Adrenal gland (tissue), 9 donors: ENCODE measurements at regions not wholly inside any gene's neighbourhood (a gene's known extent, or its start where the extent isn't known, plus 50 kb on each side); places are given as distances from the start of the nearest gene placed in this dataset.

Source experiments
- DNase-seq, 7 donors: peaks; one replicate each; pipeline ENCODE4 v3.0.0-alpha.2; 2019 to 2020
- H3K27ac ChIP-seq, 5 donors: fragments of 200-600 bp; sonication (generic) in 4 of 5; 1 replicate in 3 of 5; 2 replicates in 2 of 5; pipeline versions ENCODE4 v1.5.1 to v1.8.0; 2016 to 2020; ENCODE audit warnings: mild to moderate bottlenecking in 1 of 5
- H3K27me3 ChIP-seq: fragments of 200-600 bp; 2 replicates; pipeline ENCODE4 v1.8.0; 2021
- H3K36me3 ChIP-seq, 2 donors: fragments of 200-600 bp; replicated peaks in 1 of 2; 1 replicate in 1 of 2; 2 replicates in 1 of 2; pipeline versions ENCODE4 v1.5.1 to v1.8.0; 2018 to 2022
- H3K4me1 ChIP-seq, 2 donors: fragments of 200-600 bp; replicated peaks in 1 of 2; 1 replicate in 1 of 2; 2 replicates in 1 of 2; pipeline versions ENCODE4 v1.5.1 to v1.8.0; 2018 to 2021
- H3K4me3 ChIP-seq, 4 donors: fragments of 200-600 bp; sonication (generic) in 3 of 4; one replicate each; pipeline ENCODE4 v1.5.1; 2016 to 2018
- H3K9me3 ChIP-seq, 3 donors: fragments of 200-600 bp; sonication (generic) in 1 of 3; replicated peaks in 1 of 3; 1 replicate in 2 of 3; 2 replicates in 1 of 3; pipeline versions ENCODE4 v1.5.1 to v1.8.0; 2016 to 2021
- POLR2A ChIP-seq, 2 donors: fragments of 450-650 bp; IDR thresholded peaks; one replicate each; pipeline ENCODE4 v1.6.1; 2017; ENCODE audit warnings: antibody characterized with exemption in 2 of 2, mild to moderate bottlenecking in 2 of 2, moderate library complexity in 1 of 2
- WGBS, 4 donors: extraction: QIAGEN DNeasy Blood & Tissue Kit in 2 of 4; methylation state at CpG; one replicate each; pipeline versions ENCODE4 v1.1.5 to v1.1.7; 2013 to 2017; 5-methylcytosine and 5-hydroxymethylcytosine counted together
- intact Hi-C, 2 donors: fragments of 100-400 bp; cut with DNase I; formaldehyde crosslinking; loops; one replicate each; pipeline versions ENCODE4 v1.14.1 to v1.15.0; 2022 to 2023
- TF ChIP-seq, protein P1 (sequence below), 6 experiments: fragments of 450-650 bp in 4 of 6; fragments of 200-600 bp in 2 of 6; sonication (generic) in 1 of 6; IDR thresholded peaks; 1 replicate in 5 of 6; 2 replicates in 1 of 6; pipeline versions ENCODE4 v1.5.1 to v1.8.0; 2016 to 2021; ENCODE audit warnings: antibody characterized with exemption in 6 of 6, mild to moderate bottlenecking in 2 of 6, moderate library complexity in 1 of 6
- donor health status: healthy with polysubstance abuse.
- donor health status: Bipolar disorder and iron deficiency.
- donor health status: DM: yes; HTN: yes; CAD: no.
- donor health status: DM: no; HTN: no; CAD: no.
- donor health status: DM: no; HTN: no; CAD: no.

DNA sequence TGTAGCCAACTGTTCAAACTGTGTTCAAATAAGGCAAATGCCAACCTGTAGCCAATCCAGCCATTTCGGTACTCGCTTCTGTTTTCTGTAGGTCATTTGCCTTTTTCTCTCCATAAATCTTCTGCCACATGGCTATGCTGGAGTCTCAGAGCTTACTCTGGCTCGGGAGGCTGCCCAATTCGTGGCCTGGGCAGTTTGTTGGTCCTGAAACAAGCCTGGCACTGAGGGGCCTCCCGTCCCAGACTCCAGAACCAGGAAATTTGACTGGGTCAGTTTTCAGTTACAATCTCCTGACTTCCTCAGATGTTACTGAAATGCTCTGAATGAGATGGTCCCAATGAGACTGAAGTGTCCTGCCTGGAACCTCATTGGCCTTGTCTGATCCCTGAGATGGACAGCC is 120.8 kb upstream of the NPAS2 start:
- no peak for DNase-seq
- Histone ChIP-seq H3K27ac (no peak overlapping the region), H3K4me3 (no peak overlapping the region), H3K36me3 (no peaks in the 10 kb centered on the region), H3K9me3 (peaks cover 0 to 9% (median 0%) of the 10 kb centered on the region in 3 donors), H3K27me3 (no peaks in the 10 kb centered on the region), H3K4me1 (no peaks in the 10 kb centered on the region)
- TF ChIP-seq, protein P1, sequence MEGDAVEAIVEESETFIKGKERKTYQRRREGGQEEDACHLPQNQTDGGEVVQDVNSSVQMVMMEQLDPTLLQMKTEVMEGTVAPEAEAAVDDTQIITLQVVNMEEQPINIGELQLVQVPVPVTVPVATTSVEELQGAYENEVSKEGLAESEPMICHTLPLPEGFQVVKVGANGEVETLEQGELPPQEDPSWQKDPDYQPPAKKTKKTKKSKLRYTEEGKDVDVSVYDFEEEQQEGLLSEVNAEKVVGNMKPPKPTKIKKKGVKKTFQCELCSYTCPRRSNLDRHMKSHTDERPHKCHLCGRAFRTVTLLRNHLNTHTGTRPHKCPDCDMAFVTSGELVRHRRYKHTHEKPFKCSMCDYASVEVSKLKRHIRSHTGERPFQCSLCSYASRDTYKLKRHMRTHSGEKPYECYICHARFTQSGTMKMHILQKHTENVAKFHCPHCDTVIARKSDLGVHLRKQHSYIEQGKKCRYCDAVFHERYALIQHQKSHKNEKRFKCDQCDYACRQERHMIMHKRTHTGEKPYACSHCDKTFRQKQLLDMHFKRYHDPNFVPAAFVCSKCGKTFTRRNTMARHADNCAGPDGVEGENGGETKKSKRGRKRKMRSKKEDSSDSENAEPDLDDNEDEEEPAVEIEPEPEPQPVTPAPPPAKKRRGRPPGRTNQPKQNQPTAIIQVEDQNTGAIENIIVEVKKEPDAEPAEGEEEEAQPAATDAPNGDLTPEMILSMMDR (IDR thresholded peaks at IDR 0.05): no peak
- no peak for TF ChIP-seq POLR2A (IDR thresholded peaks at IDR 0.05)
- 76 to 79% (median 77%) methylated on average over 5 of the region's 5 CpGs for WGBS, 4 donors
- intact Hi-C loops: no loop called here

- no peak for DNase-seq
- H3K9me3 ChIP-seq: peaks cover 0 to 6% (median 0%) of the 10 kb centered on the region in 3 donors
- H3K27ac ChIP-seq: no peak overlapping the region
- no peaks in the 10 kb centered on the region for H3K36me3 ChIP-seq
- intact Hi-C loops: no loop called here
- no peak for TF ChIP-seq POLR2A (IDR thresholded peaks at IDR 0.05)
- TF ChIP-seq, protein P1 (IDR thresholded peaks at IDR 0.05): no peak
- H3K4me3 ChIP-seq: no peak overlapping the region
- H3K27me3 ChIP-seq: no peaks in the 10 kb centered on the region
- WGBS, 4 donors: 64 to 81% (median 71%) methylated on average over 5 of the region's 5 CpGs
- no peaks in the 10 kb centered on the region for H3K4me1 ChIP-seq
These were observed 117.4 kb upstream of the NPAS2 start for GRCh38 chr2:100702438-100703109.

DNA sequence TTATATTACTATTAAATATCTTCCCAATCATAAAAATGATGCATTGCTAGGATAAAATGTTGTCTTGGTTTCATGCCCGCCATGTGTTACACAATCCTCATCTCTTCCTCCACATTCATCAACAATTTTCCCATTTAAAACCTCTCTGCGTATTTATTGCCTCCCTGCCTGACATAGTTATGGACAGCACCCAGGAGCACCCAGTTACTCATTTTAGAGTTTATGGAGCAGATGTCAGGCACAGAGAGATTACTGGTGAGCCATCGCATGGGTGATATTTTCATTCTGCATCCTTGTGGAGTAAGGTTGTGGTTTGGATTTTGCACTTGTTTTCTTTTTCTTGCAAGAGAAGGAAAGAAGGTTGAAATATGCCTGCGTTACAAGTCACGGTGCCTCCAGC is 116.7 kb upstream of the NPAS2 start:
- Histone ChIP-seq H3K27me3 (no peaks in the 10 kb centered on the region), H3K27ac (no peak overlapping the region)

GRCh38 chr2:100703739-100704138 is 116.2 kb upstream of the NPAS2 start:
- 83 to 90% (median 85%) methylated on average over 3 of the region's 3 CpGs for WGBS, 4 donors
- Histone ChIP-seq H3K4me1 (no peaks in the 10 kb centered on the region), H3K4me3 (no peak overlapping the region), H3K27me3 (no peaks in the 10 kb centered on the region), H3K27ac (no peak overlapping the region), H3K9me3 (no peaks in the 10 kb centered on the region), H3K36me3 (no peaks in the 10 kb centered on the region)
- DNase-seq: no peak
- no peak for TF ChIP-seq POLR2A (IDR thresholded peaks at IDR 0.05)
- TF ChIP-seq, protein P1 (IDR thresholded peaks at IDR 0.05): no peak
- intact Hi-C loops: no loop called here

More for the DNA sequence above, 116.7 kb upstream of the NPAS2 start:
- intact Hi-C loops: no loop called here
- H3K4me3 ChIP-seq: no peak overlapping the region
- H3K4me1 ChIP-seq: no peaks in the 10 kb centered on the region
- no peaks in the 10 kb centered on the region for H3K36me3 ChIP-seq
- WGBS, 4 donors: 79 to 85% (median 84%) methylated on average over 5 of the region's 5 CpGs
- H3K9me3 ChIP-seq: no peaks in the 10 kb centered on the region
- DNase-seq: no peak
- TF ChIP-seq, protein P1 (IDR thresholded peaks at IDR 0.05): no peak
- TF ChIP-seq POLR2A (IDR thresholded peaks at IDR 0.05): no peak
